ENCODE measurements at regions not wholly inside any gene's neighbourhood (a gene's known extent, or its start where the extent isn't known, plus 50 kb on each side); places are given as distances from the start of the nearest gene placed in this dataset.

GRCh38 chr20:24723186-24723585, 225.9 kb upstream of the CST7 start:
- Histone ChIP-seq H3K4me3 (no peak overlapping the region), H3K27ac (no peak overlapping the region), H3K36me3 (no peaks in the 10 kb centered on the region), H3K9ac (ENCODE audit: low read depth in 2 of 2, low read length in 2 of 2) (no peak overlapping the region), H3K27me3 (no peaks in the 10 kb centered on the region), H3K4me1 (no peaks in the 10 kb centered on the region), H3K9me3 (no peaks in the 10 kb centered on the region)
- no peak for DNase-seq
- intact Hi-C loops (cut with DNase I) = no loop called here
- TF ChIP-seq CTCF (IDR thresholded peaks at IDR 0.05) = no peak

GRCh38 chr20:24723647-24724352, 225.3 kb upstream of the CST7 start:
- TF ChIP-seq CTCF (IDR thresholded peaks at IDR 0.05) = no peak
- H3K9me3 ChIP-seq = no peaks in the 10 kb centered on the region
- H3K36me3 ChIP-seq = no peaks in the 10 kb centered on the region
- H3K27ac ChIP-seq = no peak overlapping the region
- DNase-seq = no peak
- H3K4me1 ChIP-seq = no peaks in the 10 kb centered on the region
- no peak overlapping the region for H3K4me3 ChIP-seq
- intact Hi-C loops (cut with DNase I) = no loop called here
- H3K9ac ChIP-seq (ENCODE audit: low read depth in 2 of 2, low read length in 2 of 2) = no peak overlapping the region
- no peaks in the 10 kb centered on the region for H3K27me3 ChIP-seq

DNA sequence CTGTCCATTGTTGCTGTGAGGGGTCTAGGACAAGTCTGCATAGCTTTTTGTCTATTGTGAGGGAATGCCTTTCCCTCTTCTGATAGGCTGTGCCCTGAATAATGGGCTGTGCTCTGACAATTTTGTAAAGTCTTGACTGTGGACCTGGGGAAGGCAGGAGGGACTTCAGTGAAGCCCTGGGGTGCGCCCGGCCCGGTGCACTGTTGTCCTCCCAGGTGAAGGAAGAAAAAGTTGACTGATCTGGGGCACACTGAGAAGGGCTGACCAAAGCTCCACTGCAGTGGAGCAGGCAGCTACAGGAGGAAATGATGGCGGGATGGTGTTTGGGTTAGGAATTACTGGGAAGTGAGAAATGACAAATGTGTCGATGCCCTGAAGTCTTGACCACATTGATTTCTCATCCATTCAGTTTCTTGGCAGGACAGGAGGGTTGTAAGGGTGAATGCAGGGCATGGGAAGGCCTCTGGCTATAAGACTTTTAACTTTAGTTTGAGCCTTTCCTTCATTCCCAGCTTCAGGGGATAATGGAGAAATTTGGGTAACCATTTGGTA, 224.0 kb upstream of the CST7 start:
- Histone ChIP-seq H3K9me3 (no peaks in the 10 kb centered on the region), H3K27ac (no peak overlapping the region), H3K4me3 (no peak overlapping the region), H3K4me1 (no peaks in the 10 kb centered on the region), H3K36me3 (no peaks in the 10 kb centered on the region), H3K9ac (ENCODE audit: low read depth in 2 of 2, low read length in 2 of 2) (no peak overlapping the region), H3K27me3 (no peaks in the 10 kb centered on the region)
- no peak for DNase-seq
- TF ChIP-seq CTCF (IDR thresholded peaks at IDR 0.05) = no peak
- intact Hi-C loops (cut with DNase I) = no loop called here

- Histone ChIP-seq H3K4me1 (no peaks in the 10 kb centered on the region), H3K9me3 (no peaks in the 10 kb centered on the region), H3K36me3 (no peaks in the 10 kb centered on the region), H3K9ac (ENCODE audit: low read depth in 2 of 2, low read length in 2 of 2) (no peak overlapping the region), H3K27me3 (no peaks in the 10 kb centered on the region), H3K4me3 (no peak overlapping the region), H3K27ac (no peak overlapping the region)
- no peak for TF ChIP-seq CTCF (IDR thresholded peaks at IDR 0.05)
- intact Hi-C loops (cut with DNase I) = no loop called here
- no peak for DNase-seq
Observed at GRCh38 chr20:24727795-24728194, 221.3 kb upstream of the CST7 start.

DNA sequence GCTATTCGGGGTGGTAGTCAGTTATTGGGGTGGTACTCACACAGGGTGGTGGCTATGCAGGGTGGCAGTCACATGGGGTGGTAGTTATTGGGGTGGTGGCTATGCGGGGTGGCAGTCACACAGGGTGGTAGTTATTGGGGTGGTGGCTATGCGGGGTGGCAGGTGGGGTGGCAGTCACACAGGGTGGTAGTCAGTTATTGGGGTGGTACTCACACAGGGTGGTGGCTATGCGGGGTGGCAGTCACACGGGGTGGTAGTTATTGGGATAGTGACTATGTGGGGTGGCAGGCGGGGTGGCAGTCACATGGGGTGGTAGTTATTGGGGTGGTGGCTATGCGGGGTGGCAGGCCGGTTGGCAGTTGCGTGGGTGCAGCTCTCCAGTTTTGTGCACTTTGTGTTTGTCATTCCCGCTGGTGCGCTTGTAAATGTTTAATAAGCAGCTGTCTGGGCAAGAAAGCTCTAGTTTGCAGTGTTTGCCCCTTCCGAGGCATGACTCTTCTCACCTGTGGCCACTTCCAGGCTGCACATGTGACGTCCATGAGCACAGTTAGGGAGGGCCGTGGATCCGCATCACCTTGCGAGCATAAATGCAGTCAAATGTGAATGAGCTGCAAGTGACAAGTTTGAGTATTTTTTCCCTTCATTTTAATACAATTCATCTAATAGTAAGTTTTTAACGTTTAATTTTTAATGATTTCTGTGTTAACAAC, 219.0 kb upstream of the CST7 start:
- Histone ChIP-seq H3K36me3 (no peaks in the 10 kb centered on the region), H3K9ac (ENCODE audit: low read depth in 2 of 2, low read length in 2 of 2) (no peak overlapping the region), H3K27ac (no peak overlapping the region), H3K27me3 (no peaks in the 10 kb centered on the region), H3K4me3 (no peak overlapping the region), H3K4me1 (no peaks in the 10 kb centered on the region), H3K9me3 (no peaks in the 10 kb centered on the region)
- intact Hi-C loops (cut with DNase I) = no loop called here
- TF ChIP-seq CTCF (IDR thresholded peaks at IDR 0.05) = no peak
- DNase-seq = no peak
